Prostate gland (tissue), 2 donors: ENCODE measurements at regions not wholly inside any gene's neighbourhood (a gene's known extent, or its start where the extent isn't known, plus 50 kb on each side); places are given as distances from the start of the nearest gene placed in this dataset.

Experiments
- POLR2AphosphoS5 ChIP-seq: sonication (generic); formaldehyde crosslinking; IDR thresholded peaks from one replicate; pipeline ENCODE4 v1.6.1; 2017; ENCODE audit warnings: antibody characterized with exemption
- TF ChIP-seq, protein P1 (sequence below), 4 experiments: fragments of 200-600 bp in 2 of 4; fragments of 450-650 bp in 2 of 4; sonication (generic) in 2 of 4; IDR thresholded peaks; 1 replicate in 3 of 4; 2 replicates in 1 of 4; pipeline ENCODE4 v1.5.1; 2016 to 2019; ENCODE audit warnings: antibody characterized with exemption in 4 of 4, mild to moderate bottlenecking in 2 of 4, moderate library complexity in 2 of 4

DNA sequence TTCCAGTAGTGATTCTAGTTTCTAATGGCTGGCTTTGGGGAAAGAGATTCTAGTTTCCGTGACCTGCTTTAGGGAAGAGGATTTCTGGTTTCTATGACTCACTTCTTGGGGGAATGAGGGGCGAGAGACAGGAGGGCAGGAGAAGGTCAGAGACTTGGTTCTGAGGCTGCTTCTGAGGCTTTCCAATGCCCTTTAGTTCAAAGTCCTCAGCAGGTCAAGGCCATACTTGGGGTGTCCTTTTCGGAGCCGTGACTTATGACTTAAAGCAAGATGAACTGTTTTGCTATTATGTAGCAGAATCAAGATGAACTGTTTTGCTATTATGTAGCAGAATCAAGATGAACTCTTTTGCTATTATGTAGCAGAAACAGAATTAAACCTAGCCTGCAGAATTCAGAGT lies 52.2 kb upstream of the TLR3 start:
- TF ChIP-seq POLR2AphosphoS5, result no peak
- TF ChIP-seq, protein P1, sequence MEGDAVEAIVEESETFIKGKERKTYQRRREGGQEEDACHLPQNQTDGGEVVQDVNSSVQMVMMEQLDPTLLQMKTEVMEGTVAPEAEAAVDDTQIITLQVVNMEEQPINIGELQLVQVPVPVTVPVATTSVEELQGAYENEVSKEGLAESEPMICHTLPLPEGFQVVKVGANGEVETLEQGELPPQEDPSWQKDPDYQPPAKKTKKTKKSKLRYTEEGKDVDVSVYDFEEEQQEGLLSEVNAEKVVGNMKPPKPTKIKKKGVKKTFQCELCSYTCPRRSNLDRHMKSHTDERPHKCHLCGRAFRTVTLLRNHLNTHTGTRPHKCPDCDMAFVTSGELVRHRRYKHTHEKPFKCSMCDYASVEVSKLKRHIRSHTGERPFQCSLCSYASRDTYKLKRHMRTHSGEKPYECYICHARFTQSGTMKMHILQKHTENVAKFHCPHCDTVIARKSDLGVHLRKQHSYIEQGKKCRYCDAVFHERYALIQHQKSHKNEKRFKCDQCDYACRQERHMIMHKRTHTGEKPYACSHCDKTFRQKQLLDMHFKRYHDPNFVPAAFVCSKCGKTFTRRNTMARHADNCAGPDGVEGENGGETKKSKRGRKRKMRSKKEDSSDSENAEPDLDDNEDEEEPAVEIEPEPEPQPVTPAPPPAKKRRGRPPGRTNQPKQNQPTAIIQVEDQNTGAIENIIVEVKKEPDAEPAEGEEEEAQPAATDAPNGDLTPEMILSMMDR (IDR thresholded peaks at IDR 0.05), result no peak
